Effector memory CD8-positive, alpha-beta T cell (primary cell): ENCODE measurements at regions not wholly inside any gene's neighbourhood (a gene's known extent, or its start where the extent isn't known, plus 50 kb on each side); places are given as distances from the start of the nearest gene placed in this dataset.
"Not testable (repeated sequence)": the region's sequence is repeated elsewhere in the genome, so short reads cannot be mapped to it uniquely, and the experiment has no call there.

ENCODE experiments used
- ATAC-seq: fragments of 150-1000 bp; cut with Tn5 transposase; replicated peaks from 2 replicates; pipeline ENCODE4 v1.10.0; 2021; ENCODE audit warnings: mild to moderate bottlenecking, moderate library complexity
- DNase-seq, 3 experiments: peaks; one replicate each; pipeline ENCODE4 v3.0.0; 2021
- H3K27ac Mint-ChIP-seq, 2 donors: one replicate each; pipeline ENCODE4 v1.8.0; 2022; ENCODE audit warnings: mild to moderate bottlenecking in 2 of 2, mixed read lengths in 2 of 2, moderate library complexity in 2 of 2
- H3K27me3 Mint-ChIP-seq, 2 donors: one replicate each; pipeline ENCODE4 v1.8.0; 2022; ENCODE audit warnings: mixed read lengths in 2 of 2
- H3K36me3 Mint-ChIP-seq: one replicate; pipeline ENCODE4 v1.8.0; 2022; ENCODE audit warnings: mild to moderate bottlenecking, moderate library complexity, mixed read lengths; ENCODE audit not compliant: insufficient read depth
- H3K4me1 Mint-ChIP-seq, 2 donors: one replicate each; pipeline ENCODE4 v1.8.0; 2022; ENCODE audit warnings: low read depth in 2 of 2, mixed read lengths in 2 of 2
- H3K4me3 Mint-ChIP-seq, 2 donors: one replicate each; pipeline ENCODE4 v1.8.0; 2022; ENCODE audit warnings: mild to moderate bottlenecking in 2 of 2, mixed read lengths in 2 of 2, moderate library complexity in 2 of 2
- H3K9me3 Mint-ChIP-seq, 2 donors: one replicate each; pipeline ENCODE4 v1.8.0; 2022; ENCODE audit warnings: mixed read lengths in 2 of 2

GRCh38 chr2:84137034-84137433 lies 322.0 kb downstream of the SUCLG1 start:
- Mint-ChIP-seq H3K27ac (no peak overlapping the region), H3K9me3 (no peaks in the 10 kb centered on the region), H3K36me3 (no peaks in the 10 kb centered on the region), H3K4me3 (no peak overlapping the region), H3K4me1 (no peaks in the 10 kb centered on the region), H3K27me3 (no peaks in the 10 kb centered on the region)
- ATAC-seq (no peak), DNase-seq (no peak)

- no peak for ATAC-seq
These were observed 326.7 kb downstream of the SUCLG1 start for GRCh38 chr2:84132370-84132769.

GRCh38 chr2:84131278-84131830 lies 327.7 kb downstream of the SUCLG1 start:
- Mint-ChIP-seq H3K4me3 (no peak overlapping the region), H3K4me1 (no peaks in the 10 kb centered on the region), H3K9me3 (no peaks in the 10 kb centered on the region), H3K36me3 (no peaks in the 10 kb centered on the region), H3K27me3 (no peaks in the 10 kb centered on the region), H3K27ac (no peak overlapping the region)
- no peak for ATAC-seq
- no peak for DNase-seq

More at GRCh38 chr2:84132370-84132769, 326.7 kb downstream of the SUCLG1 start:
- DNase-seq = no peak
- Mint-ChIP-seq H3K9me3 (no peaks in the 10 kb centered on the region), H3K4me3 (no peak overlapping the region), H3K4me1 (no peaks in the 10 kb centered on the region), H3K36me3 (no peaks in the 10 kb centered on the region), H3K27me3 (no peaks in the 10 kb centered on the region), H3K27ac (no peak overlapping the region)

- DNase-seq = no peak
- Mint-ChIP-seq H3K36me3 (no peaks in the 10 kb centered on the region), H3K4me3 (no peak overlapping the region), H3K9me3 (no peaks in the 10 kb centered on the region), H3K27me3 (no peaks in the 10 kb centered on the region), H3K4me1 (no peaks in the 10 kb centered on the region), H3K27ac (no peak overlapping the region)
- no peak for ATAC-seq
These were observed 330.1 kb downstream of the SUCLG1 start for GRCh38 chr2:84129018-84129417.

DNA sequence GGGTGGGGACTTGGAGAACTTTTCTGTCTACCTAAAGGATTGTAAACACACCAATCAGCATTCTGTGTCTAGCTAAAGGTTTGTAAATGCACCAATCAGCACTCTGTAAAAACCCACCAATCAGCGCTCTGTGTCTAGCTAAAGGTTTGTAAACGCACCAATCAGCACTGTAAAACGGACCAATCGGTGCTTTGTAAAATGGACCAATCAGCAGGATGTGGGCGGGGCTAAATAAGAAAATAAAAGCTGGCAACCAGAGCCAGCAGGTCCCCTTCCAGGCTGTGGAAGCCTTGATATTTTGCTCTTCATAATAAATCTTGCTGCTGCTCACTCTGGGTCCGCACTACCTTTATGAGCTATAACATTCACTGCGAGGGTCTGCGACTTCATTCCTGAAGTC lies 331.3 kb downstream of the SUCLG1 start:
- not testable (repeated sequence) for H3K36me3 Mint-ChIP-seq, H3K4me3 Mint-ChIP-seq, DNase-seq, H3K27ac Mint-ChIP-seq, ATAC-seq, H3K4me1 Mint-ChIP-seq, H3K9me3 Mint-ChIP-seq, H3K27me3 Mint-ChIP-seq

- no peaks in the 10 kb centered on the region for H3K27me3 Mint-ChIP-seq
- H3K4me3 Mint-ChIP-seq = no peak overlapping the region
- ATAC-seq = no peak
- no peaks in the 10 kb centered on the region for H3K9me3 Mint-ChIP-seq
- no peaks in the 10 kb centered on the region for H3K36me3 Mint-ChIP-seq
- no peak overlapping the region for H3K27ac Mint-ChIP-seq
- no peaks in the 10 kb centered on the region for H3K4me1 Mint-ChIP-seq
- no peak for DNase-seq
These were observed 332.6 kb downstream of the SUCLG1 start for GRCh38 chr2:84126530-84126929.

DNA sequence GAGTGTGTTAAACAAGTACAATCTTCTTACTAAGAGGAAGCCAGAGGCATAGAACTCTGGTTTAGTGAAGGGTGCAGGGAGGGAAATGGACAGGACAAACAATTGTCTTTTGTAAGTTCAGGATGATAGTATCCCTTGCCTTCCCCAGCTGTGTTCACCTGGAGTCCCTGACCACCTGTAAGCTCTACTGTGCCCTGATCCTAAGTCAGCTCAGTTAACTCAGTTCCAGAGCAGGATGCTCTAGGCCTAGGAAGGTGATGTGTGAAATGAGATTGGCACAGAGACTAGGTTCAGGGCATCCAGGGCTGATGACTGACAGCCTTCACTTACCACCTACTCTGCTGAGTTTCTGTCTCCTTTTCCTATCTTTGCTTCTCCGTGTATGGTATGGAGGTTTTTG lies 333.0 kb downstream of the SUCLG1 start:
- Mint-ChIP-seq H3K27me3 (no peaks in the 10 kb centered on the region), H3K4me3 (no peak overlapping the region), H3K4me1 (no peaks in the 10 kb centered on the region), H3K27ac (no peak overlapping the region), H3K36me3 (no peaks in the 10 kb centered on the region), H3K9me3 (no peaks in the 10 kb centered on the region)
- DNase-seq = no peak
- ATAC-seq = no peak

DNA sequence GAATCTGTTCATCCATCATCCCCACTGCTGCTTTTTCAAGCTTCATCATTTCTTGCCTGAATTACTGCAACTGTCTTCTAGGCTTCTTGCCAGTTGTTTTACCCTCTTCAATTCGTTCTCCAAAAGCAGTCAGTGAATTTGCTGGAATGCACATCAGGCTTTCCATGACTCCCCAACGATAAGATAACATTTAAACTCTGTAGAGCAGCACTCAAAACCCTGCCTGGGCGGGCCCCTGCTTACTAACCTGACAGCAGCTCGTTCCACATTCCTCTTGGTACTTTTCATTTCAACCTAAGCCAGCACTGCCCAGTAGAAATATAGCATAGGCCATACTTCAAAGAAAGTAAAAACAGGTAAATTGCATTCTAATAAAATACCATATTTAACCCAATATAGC lies 342.9 kb downstream of the SUCLG1 start:
- no peak overlapping the region for H3K27ac Mint-ChIP-seq
- no peaks in the 10 kb centered on the region for H3K4me1 Mint-ChIP-seq
- ATAC-seq = no peak
- no peaks in the 10 kb centered on the region for H3K27me3 Mint-ChIP-seq
- H3K36me3 Mint-ChIP-seq = no peaks in the 10 kb centered on the region
- DNase-seq = no peak
- no peak overlapping the region for H3K4me3 Mint-ChIP-seq
- no peaks in the 10 kb centered on the region for H3K9me3 Mint-ChIP-seq

DNA sequence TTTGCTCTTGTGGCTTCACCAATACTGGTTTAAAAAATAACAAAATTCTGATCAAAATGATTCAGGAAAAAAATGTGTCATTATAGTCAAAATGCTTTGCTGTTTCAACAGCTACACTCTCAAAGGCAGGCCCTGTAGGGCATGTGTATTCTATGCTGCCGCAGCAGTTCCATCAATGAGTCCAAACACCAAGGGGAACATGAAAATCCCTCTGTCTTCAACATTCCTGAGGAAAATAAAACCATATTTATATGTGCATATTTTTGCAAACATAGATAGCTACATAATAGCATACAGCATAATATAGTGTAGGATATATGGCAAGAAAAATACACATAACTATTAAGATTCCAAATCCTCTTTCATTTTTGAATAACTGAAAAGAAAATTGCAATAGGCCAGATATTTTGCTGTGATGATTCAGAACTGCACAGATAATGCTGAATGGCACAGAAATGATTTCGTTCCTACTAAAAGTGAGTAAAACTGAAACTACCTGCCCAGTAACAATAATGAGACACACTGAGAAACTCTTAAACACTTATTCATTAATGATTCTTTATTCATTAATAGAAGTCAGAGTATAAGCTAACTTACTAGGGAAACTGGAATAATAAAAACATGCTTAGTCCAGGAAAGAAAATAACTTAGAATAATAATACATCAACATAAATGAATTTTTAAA lies 343.8 kb downstream of the SUCLG1 start:
- Mint-ChIP-seq H3K36me3 (no peaks in the 10 kb centered on the region), H3K4me3 (no peak overlapping the region), H3K9me3 (no peaks in the 10 kb centered on the region), H3K27ac (no peak overlapping the region), H3K27me3 (no peaks in the 10 kb centered on the region), H3K4me1 (no peaks in the 10 kb centered on the region)
- DNase-seq (no peak), ATAC-seq (no peak)

- H3K4me3 Mint-ChIP-seq, H3K9me3 Mint-ChIP-seq, H3K36me3 Mint-ChIP-seq, H3K27ac Mint-ChIP-seq, ATAC-seq, H3K4me1 Mint-ChIP-seq, DNase-seq, H3K27me3 Mint-ChIP-seq: not testable (repeated sequence)
These were observed 355.1 kb downstream of the SUCLG1 start for GRCh38 chr2:84103816-84104527.

DNA sequence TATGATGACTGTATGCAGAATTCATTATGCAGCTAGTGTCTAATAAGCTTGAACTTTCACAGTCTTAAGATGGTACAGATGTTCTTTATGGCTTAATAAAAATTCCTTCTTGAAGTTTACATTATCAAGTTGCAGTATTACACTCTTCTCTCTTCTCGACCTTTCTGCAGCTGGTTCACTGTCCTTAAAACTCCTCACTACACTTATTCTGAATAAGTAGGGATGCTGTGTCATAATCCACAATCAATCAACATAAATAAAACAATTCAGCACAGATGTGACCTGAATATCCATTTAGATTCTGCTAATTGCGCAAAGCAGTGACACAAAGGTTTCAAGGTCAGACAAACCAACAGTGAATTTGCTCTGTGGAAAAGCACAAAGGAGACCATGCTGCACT lies 356.8 kb downstream of the SUCLG1 start:
- Mint-ChIP-seq H3K27ac (no peak overlapping the region), H3K4me3 (no peak overlapping the region), H3K36me3 (no peaks in the 10 kb centered on the region), H3K27me3 (peaks cover 0 to 9% of the 10 kb centered on the region in 2 donors), H3K9me3 (peaks cover 6 to 9% of the 10 kb centered on the region in 2 donors), H3K4me1 (no peaks in the 10 kb centered on the region)
- no peak for DNase-seq
- no peak for ATAC-seq

DNA sequence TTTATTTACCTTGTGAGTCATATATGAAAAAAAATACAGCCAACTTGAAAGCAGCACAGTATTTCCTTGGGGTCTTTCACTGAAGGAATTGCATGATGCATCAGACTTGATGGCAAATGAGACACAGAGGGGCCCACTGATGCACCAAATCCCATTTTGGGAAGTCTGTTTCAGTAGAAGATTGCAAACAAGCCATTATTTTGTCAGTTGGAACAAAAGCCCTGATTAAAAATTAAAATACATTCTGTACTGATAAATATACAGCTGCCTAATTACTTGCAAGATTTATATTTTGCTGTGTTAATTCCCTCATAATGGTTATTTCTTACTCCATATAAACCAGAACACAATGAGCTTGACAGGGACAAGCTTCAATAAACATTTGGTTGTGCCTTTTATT lies 370.4 kb downstream of the SUCLG1 start:
- Mint-ChIP-seq H3K27me3 (peaks cover 6 to 26% of the 10 kb centered on the region in 2 donors), H3K4me3 (no peak overlapping the region)

GRCh38 chr2:84085562-84085961 lies 373.5 kb downstream of the SUCLG1 start:
- Mint-ChIP-seq H3K4me1 (no peaks in the 10 kb centered on the region), H3K4me3 (no peak overlapping the region), H3K27ac (no peak overlapping the region), H3K36me3 (no peaks in the 10 kb centered on the region), H3K9me3 (no peaks in the 10 kb centered on the region), H3K27me3 (peaks cover 6 to 16% of the 10 kb centered on the region in 2 donors)
- DNase-seq = no peak
- no peak for ATAC-seq

More for the DNA sequence above, 370.4 kb downstream of the SUCLG1 start:
- H3K27ac Mint-ChIP-seq = no peak overlapping the region
- H3K36me3 Mint-ChIP-seq = no peaks in the 10 kb centered on the region
- H3K4me1 Mint-ChIP-seq = no peaks in the 10 kb centered on the region
- peaks cover 0 to 7% of the 10 kb centered on the region in 2 donors for H3K9me3 Mint-ChIP-seq
- no peak for ATAC-seq
- DNase-seq = no peak

DNA sequence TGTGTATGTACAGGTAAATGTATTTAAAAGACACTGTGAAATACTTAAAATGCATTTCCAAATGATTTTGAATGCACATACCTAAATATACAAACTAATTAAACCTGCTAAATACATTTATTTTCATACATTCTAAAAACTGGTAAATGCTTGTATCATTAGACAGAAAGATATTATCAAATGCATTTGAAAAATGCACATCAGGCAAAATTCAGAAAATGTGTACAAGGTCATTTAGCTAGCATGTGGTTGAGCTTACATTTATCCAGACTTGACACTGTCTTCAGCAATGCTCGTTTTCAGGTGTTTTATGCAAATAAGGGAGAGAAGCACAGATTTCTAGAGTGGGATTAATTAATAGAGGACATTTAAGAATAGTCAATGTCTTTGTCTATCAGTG lies 374.2 kb downstream of the SUCLG1 start:
- H3K4me1 Mint-ChIP-seq = no peaks in the 10 kb centered on the region
- no peaks in the 10 kb centered on the region for H3K36me3 Mint-ChIP-seq
- peaks cover 6 to 16% of the 10 kb centered on the region in 2 donors for H3K27me3 Mint-ChIP-seq
- H3K9me3 Mint-ChIP-seq = no peaks in the 10 kb centered on the region
- ATAC-seq = no peak
- no peak overlapping the region for H3K27ac Mint-ChIP-seq
- no peak overlapping the region for H3K4me3 Mint-ChIP-seq
- DNase-seq = no peak
